OCI-LY3 (cell line): ENCODE measurements at regions not wholly inside any gene's neighbourhood (a gene's known extent, or its start where the extent isn't known, plus 50 kb on each side); places are given as distances from the start of the nearest gene placed in this dataset.

Experiments used
- H2AFZ ChIP-seq: fragments of 200-600, 300-600 bp; shearing (Covaris generic); 2 replicates; pipeline ENCODE4 v1.6.0; 2014; ENCODE audit warnings: antibody characterized with exemption, low read depth, low read length
- H3K27ac ChIP-seq: fragments of 200-600, 300-600 bp; sonication (generic); 2 replicates; pipeline ENCODE4 v1.5.1; 2014; ENCODE audit warnings: mild to moderate bottlenecking, low read length, moderate library complexity, mixed read lengths
- H3K27me3 ChIP-seq: fragments of 200-600, 300-600 bp; sonication (generic); 2 replicates; pipeline ENCODE4 v1.6.1; 2014; ENCODE audit warnings: low read depth, low read length, mixed read lengths
- H3K36me3 ChIP-seq: fragments of 200-600, 300-600 bp; sonication (generic); replicated peaks from 2 replicates; pipeline ENCODE3; 2014; ENCODE audit warnings: low read depth, low read length, mixed read lengths
- H3K4me1 ChIP-seq: fragments of 300-600, 200-600 bp; sonication (generic); 2 replicates; pipeline ENCODE4 v1.6.1; 2014; ENCODE audit warnings: low read length, mixed read lengths
- H3K4me2 ChIP-seq: fragments of 200-600, 300-600 bp; sonication (generic); 2 replicates; pipeline ENCODE4 v1.6.1; 2014; ENCODE audit warnings: low read length, mixed read lengths
- H3K4me3 ChIP-seq: fragments of 300-600, 200-600 bp; sonication (generic); 2 replicates; pipeline ENCODE4 v1.5.1; 2014; ENCODE audit warnings: antibody characterized with exemption, mild to moderate bottlenecking, low read length, moderate library complexity
- H3K79me2 ChIP-seq: fragments of 300-600, 200-600 bp; shearing (Covaris generic); 2 replicates; pipeline ENCODE4 v1.6.1; 2014; ENCODE audit warnings: mild to moderate bottlenecking, low read length, mixed read lengths
- H3K9ac ChIP-seq: fragments of 300-600, 200-600 bp; shearing (Covaris generic); 2 replicates; pipeline ENCODE4 v1.6.0; 2014; ENCODE audit warnings: mild to moderate bottlenecking, low read length, moderate library complexity
- H3K9me3 ChIP-seq: fragments of 200-600, 300-600 bp; shearing (Covaris generic); 2 replicates; pipeline ENCODE4 v1.6.1; 2014; ENCODE audit warnings: low read length, mixed read lengths; ENCODE audit not compliant: insufficient read depth
- H4K20me1 ChIP-seq: fragments of 200-600, 300-600 bp; sonication (generic); 2 replicates; pipeline ENCODE4 v1.6.1; 2016; ENCODE audit warnings: low read length, mixed read lengths; ENCODE audit not compliant: insufficient read depth
- CTCF ChIP-seq: fragments of 200-600, 300-600 bp; sonication (generic); IDR thresholded peaks from 2 replicates; pipeline ENCODE4 v1.5.1; 2014; ENCODE audit warnings: antibody characterized with exemption, low read length, low read depth
- EZH2phosphoT487 ChIP-seq: fragments of 200-600 bp; shearing (Covaris generic); IDR thresholded peaks from 2 replicates; pipeline ENCODE4 v1.6.1; 2018; ENCODE audit warnings: antibody characterized with exemption, mixed run types, low read depth

GRCh38 chr2:16013359-16013911, 73.1 kb downstream of the MYCN start:
- Histone ChIP-seq H3K4me3 (no peak overlapping the region), H3K4me1 (no peaks in the 10 kb centered on the region), H3K27me3 (peaks cover 13% of the 10 kb centered on the region; the same call in 1 of the 2 replicates), H3K4me2 (no peak overlapping the region), H4K20me1 (no peaks in the 10 kb centered on the region), H3K79me2 (no peaks in the 10 kb centered on the region), H3K36me3 (no peaks in the 10 kb centered on the region), H3K9me3 (no peaks in the 10 kb centered on the region), H3K27ac (no peak overlapping the region), H2AFZ (no peak overlapping the region), H3K9ac (no peak overlapping the region)
- TF ChIP-seq EZH2phosphoT487: no peak
- no peak for TF ChIP-seq CTCF

GRCh38 chr2:16012626-16013358, 72.4 kb downstream of the MYCN start:
- H3K4me1 ChIP-seq: no peaks in the 10 kb centered on the region
- no peak overlapping the region for H3K27ac ChIP-seq
- H3K4me2 ChIP-seq: no peak overlapping the region
- no peaks in the 10 kb centered on the region for H4K20me1 ChIP-seq
- H3K9me3 ChIP-seq: no peaks in the 10 kb centered on the region
- TF ChIP-seq EZH2phosphoT487 (no peak), CTCF (no peak)
- no peak overlapping the region for H2AFZ ChIP-seq
- no peak overlapping the region for H3K9ac ChIP-seq
- no peaks in the 10 kb centered on the region for H3K79me2 ChIP-seq
- no peak overlapping the region for H3K4me3 ChIP-seq
- no peaks in the 10 kb centered on the region for H3K36me3 ChIP-seq
- peaks cover 13% of the 10 kb centered on the region; the same call in 1 of the 2 replicates for H3K27me3 ChIP-seq

- no peak overlapping the region for H3K27ac ChIP-seq
- no peaks in the 10 kb centered on the region for H3K4me1 ChIP-seq
- H3K79me2 ChIP-seq: no peaks in the 10 kb centered on the region
- H3K27me3 ChIP-seq: peaks cover 13% of the 10 kb centered on the region; the same call in 1 of the 2 replicates
- no peaks in the 10 kb centered on the region for H3K9me3 ChIP-seq
- H3K4me2 ChIP-seq: no peak overlapping the region
- no peaks in the 10 kb centered on the region for H3K36me3 ChIP-seq
- no peaks in the 10 kb centered on the region for H4K20me1 ChIP-seq
- TF ChIP-seq CTCF: no peak
- no peak for TF ChIP-seq EZH2phosphoT487
- no peak overlapping the region for H3K9ac ChIP-seq
- H3K4me3 ChIP-seq: no peak overlapping the region
- no peak overlapping the region for H2AFZ ChIP-seq
Measured at GRCh38 chr2:16012029-16012596, 71.8 kb downstream of the MYCN start.

- H3K4me3 ChIP-seq: no peak overlapping the region
- peaks cover 13% of the 10 kb centered on the region; the same call in 1 of the 2 replicates for H3K27me3 ChIP-seq
- H3K27ac ChIP-seq: no peak overlapping the region
- H3K79me2 ChIP-seq: no peaks in the 10 kb centered on the region
- no peak overlapping the region for H2AFZ ChIP-seq
- no peaks in the 10 kb centered on the region for H3K9me3 ChIP-seq
- H3K9ac ChIP-seq: no peak overlapping the region
- no peaks in the 10 kb centered on the region for H3K4me1 ChIP-seq
- TF ChIP-seq EZH2phosphoT487 (no peak), CTCF (no peak)
- H3K36me3 ChIP-seq: no peaks in the 10 kb centered on the region
- no peak overlapping the region for H3K4me2 ChIP-seq
- H4K20me1 ChIP-seq: no peaks in the 10 kb centered on the region
Measured at GRCh38 chr2:16011621-16011960, 71.2 kb downstream of the MYCN start.
